ENCODE measurements at regions not wholly inside any gene's neighbourhood (a gene's known extent, or its start where the extent isn't known, plus 50 kb on each side); places are given as distances from the start of the nearest gene placed in this dataset.

GRCh38 chr1:22380024-22380785 is 71.4 kb upstream of the ZBTB40 start:
- TF ChIP-seq, protein P1, sequence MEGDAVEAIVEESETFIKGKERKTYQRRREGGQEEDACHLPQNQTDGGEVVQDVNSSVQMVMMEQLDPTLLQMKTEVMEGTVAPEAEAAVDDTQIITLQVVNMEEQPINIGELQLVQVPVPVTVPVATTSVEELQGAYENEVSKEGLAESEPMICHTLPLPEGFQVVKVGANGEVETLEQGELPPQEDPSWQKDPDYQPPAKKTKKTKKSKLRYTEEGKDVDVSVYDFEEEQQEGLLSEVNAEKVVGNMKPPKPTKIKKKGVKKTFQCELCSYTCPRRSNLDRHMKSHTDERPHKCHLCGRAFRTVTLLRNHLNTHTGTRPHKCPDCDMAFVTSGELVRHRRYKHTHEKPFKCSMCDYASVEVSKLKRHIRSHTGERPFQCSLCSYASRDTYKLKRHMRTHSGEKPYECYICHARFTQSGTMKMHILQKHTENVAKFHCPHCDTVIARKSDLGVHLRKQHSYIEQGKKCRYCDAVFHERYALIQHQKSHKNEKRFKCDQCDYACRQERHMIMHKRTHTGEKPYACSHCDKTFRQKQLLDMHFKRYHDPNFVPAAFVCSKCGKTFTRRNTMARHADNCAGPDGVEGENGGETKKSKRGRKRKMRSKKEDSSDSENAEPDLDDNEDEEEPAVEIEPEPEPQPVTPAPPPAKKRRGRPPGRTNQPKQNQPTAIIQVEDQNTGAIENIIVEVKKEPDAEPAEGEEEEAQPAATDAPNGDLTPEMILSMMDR (IDR thresholded peaks at IDR 0.05; ENCODE audit: low read length), result no peak
- TF ChIP-seq EZH2 (optimal IDR thresholded peaks at IDR 0.05; ENCODE audit: low read depth, low read length) (no peak), EZH2phosphoT487 (IDR thresholded peaks at IDR 0.05; ENCODE audit: low read length) (no peak)

Measured in MM.1S (cell line).